GM19043 (cell line): ENCODE measurements at regions not wholly inside any gene's neighbourhood (a gene's known extent, or its start where the extent isn't known, plus 50 kb on each side); places are given as distances from the start of the nearest gene placed in this dataset.

ENCODE experiments used
- ATAC-seq: cut with Tn5 transposase; IDR thresholded peaks from one replicate; pipeline ENCODE4 v1.9.1; 2021; ENCODE audit warnings: low read depth; ENCODE audit not compliant: unreplicated experiment

GRCh38 chr13:73288596-73288995 lies 229.8 kb downstream of the KLF5 start:
- no peak for ATAC-seq

GRCh38 chr13:73287831-73288230 lies 229.0 kb downstream of the KLF5 start:
- ATAC-seq: no peak

GRCh38 chr13:73286942-73287620 lies 228.3 kb downstream of the KLF5 start:
- ATAC-seq: no peak

DNA sequence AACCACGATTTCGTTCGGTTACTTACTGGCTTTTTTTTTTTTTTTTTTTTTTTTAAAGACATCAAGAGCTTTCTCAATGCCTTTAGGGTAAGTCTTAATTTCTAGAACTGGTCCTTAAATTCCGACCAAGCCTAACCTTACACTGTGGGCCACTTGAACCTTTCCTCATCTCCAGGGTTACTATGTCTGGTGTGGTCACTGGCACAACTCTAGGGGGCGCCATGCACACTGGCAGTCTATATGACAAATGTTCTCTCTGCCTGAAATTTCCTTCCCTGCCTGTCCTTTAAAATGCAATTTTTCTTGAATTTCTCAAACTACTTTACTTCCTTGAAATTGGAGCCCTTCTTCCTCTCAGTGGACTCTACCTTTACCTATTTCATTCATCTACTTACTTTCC lies 227.4 kb downstream of the KLF5 start:
- no peak for ATAC-seq

- no peak for ATAC-seq
These were observed 225.5 kb downstream of the KLF5 start for GRCh38 chr13:73284081-73284874.

GRCh38 chr13:73283636-73284035 lies 224.8 kb downstream of the KLF5 start:
- ATAC-seq: no peak

- no peak for ATAC-seq
These were observed 222.9 kb downstream of the KLF5 start for GRCh38 chr13:73281746-73282145.

DNA sequence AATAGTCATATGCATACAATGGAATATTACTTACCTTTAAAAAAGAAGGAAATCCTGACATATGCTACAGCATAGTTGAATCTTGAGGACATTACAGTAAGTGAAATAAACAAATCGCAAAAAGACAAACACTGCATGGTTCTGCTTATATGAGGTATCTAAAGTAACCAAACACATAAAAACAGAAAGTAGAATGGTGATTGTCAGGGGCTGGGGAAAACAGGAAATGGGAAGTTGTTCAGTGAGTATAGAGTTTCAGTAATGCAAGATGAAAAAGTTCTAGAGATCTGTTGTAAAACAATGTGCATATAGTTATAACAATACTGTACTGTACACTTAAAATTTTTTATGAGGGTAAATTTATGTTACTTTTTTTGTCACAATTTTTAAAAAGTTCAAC lies 219.4 kb downstream of the KLF5 start:
- peak; percentile 60 for ATAC-seq

- no peak for ATAC-seq
These were observed 216.4 kb downstream of the KLF5 start for GRCh38 chr13:73275163-73275562.

GRCh38 chr13:73274147-73274546 lies 215.3 kb downstream of the KLF5 start:
- ATAC-seq: no peak

DNA sequence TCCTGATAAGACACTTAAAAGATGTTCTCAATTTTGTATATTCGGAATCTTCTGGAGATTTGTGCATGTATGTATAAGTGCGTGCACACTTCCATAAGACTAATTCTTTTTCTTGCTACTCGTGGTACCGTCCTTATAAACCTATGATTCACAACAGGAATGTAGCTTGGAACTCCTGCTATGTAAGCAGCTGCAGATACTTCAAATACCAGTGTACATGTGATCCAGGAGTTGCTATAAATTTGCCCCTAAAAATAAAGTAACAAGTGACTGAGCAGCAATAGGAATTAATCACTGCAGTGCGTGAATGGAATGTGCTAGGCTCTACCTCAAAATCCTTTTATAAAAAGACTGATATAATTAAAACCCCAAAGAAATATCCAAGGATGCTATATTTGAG lies 214.9 kb downstream of the KLF5 start:
- ATAC-seq: no peak

DNA sequence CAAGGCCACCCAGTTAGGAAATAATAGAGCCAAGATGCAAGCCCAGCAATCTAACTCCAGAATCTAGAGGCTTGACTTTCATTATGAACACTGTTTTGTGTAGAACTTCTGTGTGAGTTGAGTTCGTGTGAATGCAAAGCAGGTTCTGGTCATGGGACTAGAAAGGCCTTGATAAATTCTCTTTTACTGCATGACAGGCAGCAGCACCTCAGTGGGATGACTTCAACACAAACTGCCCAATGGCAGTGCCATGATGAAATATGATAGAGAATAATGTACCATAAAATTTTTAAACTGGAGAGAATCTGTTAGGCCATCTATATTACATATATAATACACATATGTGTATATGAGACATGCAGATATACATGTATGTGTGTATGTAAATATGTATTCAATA lies 214.5 kb downstream of the KLF5 start:
- ATAC-seq: no peak

DNA sequence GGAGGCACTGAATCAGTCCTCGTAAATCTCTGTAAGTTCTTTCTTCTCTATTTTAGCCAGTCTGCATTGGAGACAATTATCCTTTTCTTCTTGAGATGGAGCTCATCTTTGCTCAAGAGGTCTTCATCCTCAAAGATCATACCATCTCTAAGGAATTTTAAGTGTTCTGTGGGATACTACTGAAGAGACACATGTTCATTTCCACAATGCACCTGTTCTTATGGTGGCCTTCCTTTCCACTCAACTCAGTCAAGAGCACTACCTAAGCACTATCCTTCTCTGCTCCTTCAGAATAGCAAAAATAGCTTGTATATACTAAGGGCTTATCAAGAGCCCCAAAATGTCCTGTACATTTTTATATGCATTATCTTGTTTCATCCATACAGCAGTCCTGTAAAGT lies 214.0 kb downstream of the KLF5 start:
- ATAC-seq: no peak

DNA sequence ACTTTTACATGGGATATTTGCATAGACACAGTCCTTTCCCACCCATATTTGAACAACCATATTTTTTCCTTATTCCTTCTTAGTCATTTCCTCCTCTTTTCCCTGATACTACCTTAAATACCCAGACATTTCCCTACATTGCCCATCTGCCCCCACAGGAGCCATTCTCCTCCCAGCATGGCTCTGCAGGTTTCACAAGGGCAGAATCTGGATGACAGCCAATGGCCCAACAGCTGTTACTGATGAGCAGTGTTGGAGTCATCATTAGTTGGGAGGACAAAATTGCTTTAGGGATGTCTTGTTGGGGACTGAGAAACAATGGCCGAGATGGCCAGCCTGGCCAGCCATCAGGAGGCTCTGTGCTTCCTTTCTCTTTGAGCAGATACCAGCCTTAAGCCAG lies 209.5 kb downstream of the KLF5 start:
- ATAC-seq: no peak

DNA sequence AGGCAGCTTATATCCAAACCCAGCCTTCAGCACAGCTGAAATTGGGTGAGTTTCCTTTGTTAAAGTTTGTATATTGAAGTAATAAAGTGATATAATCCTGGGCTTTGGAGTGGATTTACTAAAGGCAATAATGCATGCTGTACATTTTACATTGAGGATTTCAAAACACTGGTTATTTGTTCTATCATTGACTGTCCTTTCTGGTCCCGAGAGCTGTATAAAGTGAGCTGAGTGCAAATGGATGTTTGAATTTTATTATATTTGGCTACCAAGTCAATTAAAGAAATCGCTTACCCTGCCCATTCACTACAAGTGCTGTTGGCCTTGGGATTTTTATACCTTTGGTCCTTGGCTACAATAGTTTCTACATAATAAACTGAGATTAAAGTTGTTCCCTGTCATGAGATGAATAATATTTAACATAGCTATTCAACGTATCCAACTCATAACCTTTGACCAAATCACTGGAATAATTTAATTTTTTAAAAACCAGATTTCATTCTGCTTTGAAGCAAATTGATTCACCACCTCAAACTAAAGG lies 207.9 kb downstream of the KLF5 start:
- no peak for ATAC-seq

DNA sequence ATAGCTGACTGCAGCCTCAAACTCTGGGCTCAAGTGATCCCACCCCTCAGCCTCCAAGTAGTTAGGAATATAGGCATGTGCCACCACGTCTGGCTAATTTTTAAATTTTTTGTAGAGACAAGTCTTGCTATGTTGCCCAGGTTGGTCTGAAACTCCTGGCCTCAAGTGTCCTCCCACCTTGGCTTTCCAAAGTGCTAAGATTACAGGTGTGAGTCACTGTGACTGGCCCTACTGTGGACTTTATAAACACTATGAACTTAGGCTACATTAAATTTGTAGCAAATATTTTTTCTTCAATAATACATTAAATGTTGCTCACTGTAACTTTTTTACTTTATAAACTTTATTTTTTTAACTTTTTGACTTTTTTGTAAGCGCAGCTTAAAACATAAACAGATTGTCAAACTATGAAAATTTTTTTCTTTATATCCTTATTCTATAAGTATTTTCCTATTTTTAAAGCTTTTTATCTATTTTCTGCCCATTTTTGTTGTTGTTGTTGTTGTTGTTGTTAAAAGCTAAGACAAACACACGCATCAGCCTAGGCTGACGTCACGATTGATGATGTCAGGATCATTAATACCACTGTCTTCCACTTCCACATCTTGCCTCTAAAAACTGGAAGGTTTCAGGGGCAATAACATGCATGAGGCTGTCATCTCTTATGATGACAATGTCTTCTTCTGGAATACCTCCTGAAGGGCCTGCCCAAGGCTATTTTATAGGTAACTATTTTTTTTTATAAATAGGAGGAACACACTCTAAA lies 204.2 kb downstream of the KLF5 start:
- no peak for ATAC-seq

DNA sequence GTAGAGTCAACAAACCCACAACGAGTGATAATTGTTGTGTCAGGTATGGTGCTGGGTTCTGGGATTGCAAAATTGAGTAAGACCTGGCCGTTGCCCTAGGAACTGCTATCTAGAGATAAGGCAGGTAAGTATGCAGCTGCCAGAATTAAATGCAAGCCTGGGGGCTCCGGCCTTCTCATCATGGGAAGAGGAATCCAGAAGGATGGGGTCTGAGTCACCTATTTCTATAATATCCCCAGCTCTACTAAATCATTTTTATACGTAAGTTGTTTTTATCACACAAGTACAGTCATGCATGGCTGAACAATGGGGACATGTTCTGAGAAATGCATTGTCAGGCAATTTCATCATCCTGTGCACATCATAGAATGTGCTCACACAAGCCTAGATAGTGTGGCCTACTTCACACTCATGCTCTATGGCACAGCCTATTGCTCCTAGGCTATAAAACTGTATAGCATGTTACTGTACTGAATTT lies 203.0 kb downstream of the KLF5 start:
- ATAC-seq: no peak

DNA sequence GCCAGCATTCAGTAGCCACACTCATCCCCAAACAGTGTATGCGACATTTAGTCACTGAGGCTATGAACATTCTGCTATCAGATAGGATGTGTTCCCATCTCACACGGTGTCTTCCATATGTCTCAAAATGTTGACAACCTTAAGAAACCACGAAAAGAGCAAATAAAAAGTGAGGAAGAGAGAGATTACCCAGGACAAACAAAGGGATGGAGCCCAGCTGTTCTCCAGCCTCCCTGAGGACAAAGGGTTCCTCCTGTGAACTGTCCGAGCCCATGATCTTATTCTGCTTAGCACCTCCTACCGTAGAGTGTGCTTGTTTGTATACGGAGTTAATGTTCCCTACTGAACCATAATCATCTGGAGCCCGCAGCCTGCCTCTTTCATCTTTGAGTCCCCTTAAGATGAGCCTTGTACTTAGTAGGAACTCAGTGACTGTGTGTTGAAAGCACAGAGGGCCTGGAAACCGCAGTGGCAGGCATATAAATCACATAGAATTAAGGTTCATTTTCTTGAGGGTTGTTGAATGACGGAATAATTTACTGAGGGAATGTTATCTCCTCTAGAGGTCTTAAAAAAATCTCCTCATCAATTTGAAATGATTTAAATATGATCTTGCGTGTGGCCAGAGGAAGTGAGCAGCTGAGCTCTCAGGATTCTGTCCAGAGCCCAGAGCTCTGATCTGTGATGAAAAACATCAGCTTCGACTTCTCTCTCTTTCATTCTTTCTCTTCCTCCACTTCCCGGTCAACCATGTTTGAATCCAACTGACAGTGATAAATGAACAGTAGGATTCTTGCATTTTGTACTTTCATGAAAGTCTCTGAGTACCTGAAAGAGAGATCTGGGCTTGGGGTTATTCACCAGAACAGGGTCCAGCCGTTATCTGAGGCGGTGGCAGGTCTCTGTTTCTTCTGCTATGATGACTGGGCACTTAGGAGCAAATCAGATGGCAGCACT lies 200.5 kb downstream of the KLF5 start:
- no peak for ATAC-seq

DNA sequence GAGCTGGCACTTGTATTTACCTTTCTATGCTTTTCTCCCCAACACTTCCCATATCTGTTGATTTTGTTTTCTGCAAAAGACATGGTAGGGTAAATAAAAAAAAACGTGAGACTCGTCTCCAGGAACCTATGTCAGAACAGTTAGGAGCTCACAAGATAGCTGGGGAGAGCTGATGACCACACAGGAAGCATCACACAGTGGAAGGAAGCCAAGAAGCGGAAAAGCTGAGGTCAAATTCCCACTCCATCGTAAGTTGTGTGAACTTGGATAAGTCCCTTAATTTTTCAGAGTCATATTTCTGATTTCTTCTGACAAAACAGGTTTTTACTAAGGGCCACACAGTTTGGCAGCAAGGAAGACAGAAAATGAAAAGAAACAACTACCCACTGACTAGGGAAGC lies 199.6 kb downstream of the KLF5 start:
- no peak for ATAC-seq

GRCh38 chr13:73254827-73255226 lies 196.0 kb downstream of the KLF5 start:
- no peak for ATAC-seq
